Neuronal stem cell (in vitro differentiated cells): ENCODE measurements at regions not wholly inside any gene's neighbourhood (a gene's known extent, or its start where the extent isn't known, plus 50 kb on each side); places are given as distances from the start of the nearest gene placed in this dataset.

Experiments
- DNase-seq: peaks from one replicate; pipeline ENCODE4 v3.0.0-alpha.2; 2013; ENCODE audit warnings: low spot score
- H2AFZ ChIP-seq: one replicate; pipeline ENCODE4 v1.6.1; 2013; ENCODE audit warnings: mild to moderate bottlenecking, low read length, inconsistent platforms
- H2AK5ac ChIP-seq: 2 replicates; pipeline ENCODE4 v1.6.1; 2013; ENCODE audit warnings: low read depth, mild to moderate bottlenecking, inconsistent platforms, low read length, moderate library complexity, mixed read lengths
- H2BK120ac ChIP-seq: 2 replicates; pipeline ENCODE4 v1.6.1; 2013; ENCODE audit warnings: low read depth, mild to moderate bottlenecking, inconsistent platforms, low read length, moderate library complexity, mixed read lengths
- H2BK12ac ChIP-seq: one replicate; pipeline ENCODE4 v1.6.1; 2013; ENCODE audit warnings: low read length, inconsistent platforms
- H2BK15ac ChIP-seq: 2 replicates; pipeline ENCODE4 v1.6.1; 2013; ENCODE audit warnings: mild to moderate bottlenecking, low read length, inconsistent platforms, mixed read lengths
- H2BK5ac ChIP-seq: one replicate; pipeline ENCODE4 v1.6.1; 2013; ENCODE audit warnings: inconsistent platforms, mild to moderate bottlenecking, low read length, moderate library complexity
- H3K14ac ChIP-seq: one replicate; pipeline ENCODE4 v1.6.1; 2013; ENCODE audit warnings: low read length, inconsistent platforms
- H3K18ac ChIP-seq: 2 replicates; pipeline ENCODE4 v1.6.1; 2013; ENCODE audit warnings: low read length, inconsistent platforms
- H3K23ac ChIP-seq: 2 replicates; pipeline ENCODE4 v1.6.1; 2013; ENCODE audit warnings: low read depth, mild to moderate bottlenecking, mixed read lengths, low read length, inconsistent platforms; ENCODE audit not compliant: poor library complexity
- H3K27ac ChIP-seq: replicated peaks from 3 replicates; pipeline ENCODE4 v1.5.1; 2013; ENCODE audit warnings: low read length, inconsistent platforms
- H3K27me3 ChIP-seq, 3 experiments: 2 replicates each; pipeline ENCODE4 v1.6.1; 2013; ENCODE audit warnings: low read length in 3 of 3, mild to moderate bottlenecking in 2 of 3, inconsistent platforms in 1 of 3, low read depth in 1 of 3, mixed read lengths in 1 of 3, moderate library complexity in 1 of 3; ENCODE audit not compliant: control insufficient read depth in 3 of 3, insufficient read depth in 3 of 3
- H3K36me3 ChIP-seq, 2 donors: replicated peaks in 1 of 2; 2 replicates each; pipeline ENCODE4 v1.6.1; 2013; ENCODE audit warnings: low read length in 2 of 2; ENCODE audit not compliant: control insufficient read depth in 2 of 2, insufficient read depth in 2 of 2
- H3K4ac ChIP-seq: 2 replicates; pipeline ENCODE4 v1.6.1; 2013; ENCODE audit warnings: inconsistent platforms, mild to moderate bottlenecking, low read length, moderate library complexity
- H3K4me1 ChIP-seq, 2 donors: 1 replicate in 1 of 2; 2 replicates in 1 of 2; pipeline ENCODE4 v1.6.1; 2013; ENCODE audit warnings: low read length in 2 of 2, low read depth in 1 of 2; ENCODE audit not compliant: control insufficient read depth in 2 of 2, insufficient read depth in 1 of 2
- H3K4me2 ChIP-seq: one replicate; pipeline ENCODE4 v1.6.1; 2013; ENCODE audit warnings: mild to moderate bottlenecking, low read length, inconsistent platforms; ENCODE audit not compliant: insufficient read depth, poor library complexity, severe bottlenecking
- H3K4me3 ChIP-seq, 2 donors: 2 replicates each; pipeline ENCODE4 v1.5.1; 2013; ENCODE audit warnings: low read length in 2 of 2, mild to moderate bottlenecking in 2 of 2, inconsistent platforms in 1 of 2, moderate library complexity in 1 of 2
- H3K79me1 ChIP-seq: one replicate; pipeline ENCODE4 v1.6.1; 2013; ENCODE audit warnings: low read depth, mild to moderate bottlenecking, inconsistent platforms, low read length, moderate library complexity
- H3K9ac ChIP-seq: one replicate; pipeline ENCODE4 v1.6.1; 2013; ENCODE audit warnings: mild to moderate bottlenecking, low read depth, low read length, inconsistent platforms; ENCODE audit not compliant: poor library complexity
- H3K9me3 ChIP-seq, 2 donors: replicated peaks in 1 of 2; 2 replicates each; pipeline versions ENCODE3 to v1.6.1; 2013; ENCODE audit warnings: low read length in 2 of 2, mild to moderate bottlenecking in 2 of 2, inconsistent platforms in 1 of 2, low read depth in 1 of 2, mixed read lengths in 1 of 2, moderate library complexity in 1 of 2; ENCODE audit not compliant: control insufficient read depth in 2 of 2, insufficient read depth in 1 of 2
- H4K8ac ChIP-seq: one replicate; pipeline ENCODE4 v1.6.1; 2013; ENCODE audit warnings: low read depth, mild to moderate bottlenecking, inconsistent platforms, low read length, moderate library complexity
- H4K91ac ChIP-seq: one replicate; pipeline ENCODE4 v1.6.1; 2013; ENCODE audit warnings: low read length, low read depth, mild to moderate bottlenecking, inconsistent platforms; ENCODE audit not compliant: poor library complexity
- WGBS, 2 donors: extraction: QIAGEN DNeasy Blood & Tissue Kit; methylation state at CpG; one replicate each; pipeline ENCODE4 v1.1.7; 2013; ENCODE audit warnings: missing lambda C conversion rate in 2 of 2, mixed read lengths in 1 of 2; ENCODE audit not compliant: insufficient read length in 2 of 2, insufficient replicate concordance in 1 of 2; ENCODE audit errors: extremely low coverage in 2 of 2; 5-methylcytosine and 5-hydroxymethylcytosine counted together

DNA sequence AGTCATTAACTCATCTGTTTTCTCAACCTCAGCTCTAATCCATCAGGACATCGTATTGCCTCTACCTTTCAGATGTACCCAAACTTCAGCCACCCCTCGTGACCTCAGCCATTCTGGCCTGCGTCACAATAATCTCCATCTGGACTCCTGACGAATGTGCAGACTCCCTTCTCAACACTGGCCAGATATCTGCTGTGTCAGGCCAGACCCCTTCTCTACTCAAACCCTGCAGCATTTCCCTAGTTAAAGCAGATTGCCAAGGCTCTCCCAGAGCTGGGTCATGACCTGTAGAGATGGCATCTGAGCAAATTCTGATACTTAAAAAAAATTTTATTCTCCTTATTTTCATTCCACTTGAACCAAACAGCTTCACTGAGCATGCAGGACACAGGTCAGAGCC is 69.5 kb upstream of the TMEM18 start:
- H2BK5ac ChIP-seq = no peak overlapping the region
- no peak overlapping the region for H3K18ac ChIP-seq
- no peak overlapping the region for H2AFZ ChIP-seq
- no peak overlapping the region for H3K9ac ChIP-seq
- no peak overlapping the region for H3K4me2 ChIP-seq
- H3K27ac ChIP-seq = no peak overlapping the region
- no peak overlapping the region for H2BK12ac ChIP-seq
- no peak overlapping the region for H4K91ac ChIP-seq
- H3K9me3 ChIP-seq = peaks cover 0 to 4% of the 10 kb centered on the region in 2 donors
- H3K36me3 ChIP-seq = peaks cover 5 to 12% of the 10 kb centered on the region in 2 donors
- no peak overlapping the region for H3K23ac ChIP-seq
- H3K4me1 ChIP-seq = peaks cover 0 to 5% of the 10 kb centered on the region in 2 donors
- no peak overlapping the region for H4K8ac ChIP-seq
- H3K27me3 ChIP-seq = peaks cover 0 to 3% (median 0%) of the 10 kb centered on the region in 3 experiments
- no CpG with 5 or more reads among the region's 4 CpGs for WGBS, 2 donors
- no peak overlapping the region for H2BK15ac ChIP-seq
- H3K79me1 ChIP-seq = peaks cover 4% of the 10 kb centered on the region
- DNase-seq = no peak
- no peak overlapping the region for H3K4ac ChIP-seq
- no peak overlapping the region for H2AK5ac ChIP-seq
- H2BK120ac ChIP-seq = no peak overlapping the region
- no peak overlapping the region for H3K14ac ChIP-seq
- H3K4me3 ChIP-seq = no peak overlapping the region

DNA sequence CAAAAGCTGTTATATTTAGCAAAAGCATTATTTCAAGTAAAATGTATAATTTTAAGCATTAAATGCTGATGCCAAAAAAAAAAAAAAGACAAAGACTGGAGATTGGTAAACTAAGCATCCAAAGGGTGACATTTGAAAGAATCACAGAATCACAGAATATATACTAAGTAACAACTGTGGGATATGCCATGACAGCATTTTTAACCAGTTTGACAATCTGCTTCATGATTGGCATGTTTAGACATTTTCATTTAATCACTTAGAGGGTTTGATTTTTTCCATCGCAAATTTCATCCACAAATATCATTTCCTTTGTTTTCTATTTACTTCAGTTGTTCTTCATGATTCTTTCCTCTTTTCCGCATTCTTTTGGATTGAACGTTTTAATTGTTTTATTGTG is 66.9 kb upstream of the TMEM18 start:
- Histone ChIP-seq H2AFZ (no peak overlapping the region), H3K79me1 (peaks cover 4% of the 10 kb centered on the region), H3K18ac (no peak overlapping the region), H2BK120ac (no peak overlapping the region), H3K9ac (no peak overlapping the region), H3K4me3 (no peak overlapping the region), H3K23ac (no peak overlapping the region), H3K14ac (no peak overlapping the region), H3K4me1 (peaks cover 2 to 5% of the 10 kb centered on the region in 2 donors), H3K27ac (no peak overlapping the region), H3K4ac (no peak overlapping the region), H2BK12ac (no peak overlapping the region), H2BK15ac (no peak overlapping the region), H3K9me3 (peaks cover 0 to 4% of the 10 kb centered on the region in 2 donors), H3K36me3 (peaks cover 5 to 12% of the 10 kb centered on the region in 2 donors), H4K8ac (no peak overlapping the region), H3K4me2 (no peak overlapping the region), H3K27me3 (peaks cover 0 to 3% (median 0%) of the 10 kb centered on the region in 3 experiments), H2AK5ac (no peak overlapping the region), H4K91ac (no peak overlapping the region), H2BK5ac (no peak overlapping the region)
- no peak for DNase-seq
- no CpG with 5 or more reads among the region's 3 CpGs for WGBS, 2 donors

DNA sequence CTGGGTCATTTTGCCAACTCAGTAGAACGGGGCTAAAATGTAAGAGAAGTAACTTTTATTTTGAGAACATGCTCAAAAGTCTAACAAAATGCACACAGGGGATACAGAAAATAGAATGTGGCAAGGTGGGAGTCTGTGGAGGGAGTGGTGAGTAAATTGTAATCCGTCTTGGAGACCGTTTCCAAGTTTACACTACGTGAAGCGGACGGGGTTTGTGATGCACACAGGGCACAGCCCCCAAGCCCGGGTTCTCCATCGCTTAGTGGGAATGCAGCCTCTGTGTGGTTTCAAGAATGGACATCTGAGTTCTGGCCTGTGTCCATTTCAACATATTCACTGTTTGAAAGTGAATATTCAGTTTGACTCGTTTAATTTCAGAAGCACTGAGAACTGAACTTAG is 65.0 kb upstream of the TMEM18 start:
- H3K9ac ChIP-seq = no peak overlapping the region
- no peak overlapping the region for H2BK120ac ChIP-seq
- DNase-seq = no peak
- H3K27me3 ChIP-seq = no peaks in the 10 kb centered on the region
- H3K4me3 ChIP-seq = no peak overlapping the region
- H3K79me1 ChIP-seq = no peaks in the 10 kb centered on the region
- H2BK5ac ChIP-seq = no peak overlapping the region
- no peak overlapping the region for H4K91ac ChIP-seq
- H2BK12ac ChIP-seq = no peak overlapping the region
- no peak overlapping the region for H3K18ac ChIP-seq
- H3K4ac ChIP-seq = no peak overlapping the region
- H3K9me3 ChIP-seq = peaks cover 0 to 2% of the 10 kb centered on the region in 2 donors
- no peak overlapping the region for H2AFZ ChIP-seq
- no peak overlapping the region for H2AK5ac ChIP-seq
- H3K4me2 ChIP-seq = peak overlapping the region; percentile 39
- H3K27ac ChIP-seq = no peak overlapping the region
- H3K4me1 ChIP-seq = peaks cover 2 to 5% of the 10 kb centered on the region in 2 donors
- no peak overlapping the region for H3K23ac ChIP-seq
- no CpG with 5 or more reads among the region's 9 CpGs for WGBS, 2 donors
- no peak overlapping the region for H3K14ac ChIP-seq
- H3K36me3 ChIP-seq = no peaks in the 10 kb centered on the region
- no peak overlapping the region for H2BK15ac ChIP-seq
- H4K8ac ChIP-seq = no peak overlapping the region

DNA sequence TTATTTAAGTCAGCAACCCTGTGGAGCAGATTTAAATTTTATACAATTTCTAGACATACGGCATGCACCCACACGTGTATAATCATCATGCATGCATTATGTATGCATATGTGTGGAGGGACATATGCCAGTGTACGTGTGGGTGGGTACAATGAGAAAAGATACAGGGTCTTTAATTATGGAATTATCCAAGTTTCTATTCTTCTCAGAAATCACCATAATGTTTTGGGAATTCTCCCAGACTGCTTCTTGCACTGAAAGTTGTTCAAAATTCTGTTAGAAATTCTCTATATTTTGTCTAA is 63.9 kb upstream of the TMEM18 start:
- H3K79me1 ChIP-seq = no peaks in the 10 kb centered on the region
- peak overlapping the region; percentile 50 to 81 for H3K4me3 ChIP-seq
- peak overlapping the region; percentile 81 for H3K27ac ChIP-seq
- no peak overlapping the region for H4K91ac ChIP-seq
- peaks cover 2 to 5% of the 10 kb centered on the region in 2 donors for H3K4me1 ChIP-seq
- H4K8ac ChIP-seq = no peak overlapping the region
- H2BK12ac ChIP-seq = no peak overlapping the region
- H3K14ac ChIP-seq = no peak overlapping the region
- WGBS, 2 donors = no CpG with 5 or more reads among the region's 3 CpGs
- H3K23ac ChIP-seq = no peak overlapping the region
- H2AFZ ChIP-seq = peak overlapping the region; percentile 95
- peaks cover 0 to 2% of the 10 kb centered on the region in 2 donors for H3K9me3 ChIP-seq
- H3K18ac ChIP-seq = no peak overlapping the region
- H3K4ac ChIP-seq = no peak overlapping the region
- no peak for DNase-seq
- peak overlapping the region; percentile 99 for H3K4me2 ChIP-seq
- no peaks in the 10 kb centered on the region for H3K27me3 ChIP-seq
- no peak overlapping the region for H2BK120ac ChIP-seq
- no peak overlapping the region for H2BK5ac ChIP-seq
- no peak overlapping the region for H2BK15ac ChIP-seq
- no peaks in the 10 kb centered on the region for H3K36me3 ChIP-seq
- no peak overlapping the region for H2AK5ac ChIP-seq
- H3K9ac ChIP-seq = no peak overlapping the region
